ENCODE measurements at regions not wholly inside any gene's neighbourhood (a gene's known extent, or its start where the extent isn't known, plus 50 kb on each side); places are given as distances from the start of the nearest gene placed in this dataset.

DNA sequence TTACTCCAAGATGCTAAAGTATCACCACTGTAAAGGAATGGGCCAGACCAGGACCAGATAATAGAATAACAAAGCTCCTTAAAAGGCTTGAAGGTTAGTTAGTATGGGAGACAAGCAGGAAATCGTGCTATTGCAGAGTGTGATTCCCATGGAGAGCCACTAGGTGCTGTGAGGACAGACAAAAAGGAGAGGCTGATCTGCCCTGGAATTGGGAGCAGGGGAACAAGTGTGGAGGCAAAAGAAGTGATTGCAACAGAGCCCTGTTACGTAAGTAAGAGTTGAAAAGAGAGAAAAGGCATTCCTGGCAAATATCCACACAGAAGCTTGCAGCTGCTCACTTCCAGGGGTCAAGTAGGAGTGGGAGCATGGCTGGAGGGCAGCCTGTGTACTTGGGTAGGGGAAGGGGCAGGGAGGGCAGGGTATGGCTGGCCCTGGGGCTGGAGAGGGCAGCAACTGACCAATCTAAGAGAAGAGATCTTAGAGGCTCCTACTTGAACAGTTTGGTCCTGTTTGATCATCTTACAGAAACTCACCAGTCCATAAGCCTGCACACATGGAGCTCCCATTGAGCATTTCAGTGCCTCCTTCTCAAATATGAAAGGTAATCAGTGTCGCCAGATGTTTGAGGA is 207.7 kb upstream of the GJB5 start:
- TF ChIP-seq, protein P1, sequence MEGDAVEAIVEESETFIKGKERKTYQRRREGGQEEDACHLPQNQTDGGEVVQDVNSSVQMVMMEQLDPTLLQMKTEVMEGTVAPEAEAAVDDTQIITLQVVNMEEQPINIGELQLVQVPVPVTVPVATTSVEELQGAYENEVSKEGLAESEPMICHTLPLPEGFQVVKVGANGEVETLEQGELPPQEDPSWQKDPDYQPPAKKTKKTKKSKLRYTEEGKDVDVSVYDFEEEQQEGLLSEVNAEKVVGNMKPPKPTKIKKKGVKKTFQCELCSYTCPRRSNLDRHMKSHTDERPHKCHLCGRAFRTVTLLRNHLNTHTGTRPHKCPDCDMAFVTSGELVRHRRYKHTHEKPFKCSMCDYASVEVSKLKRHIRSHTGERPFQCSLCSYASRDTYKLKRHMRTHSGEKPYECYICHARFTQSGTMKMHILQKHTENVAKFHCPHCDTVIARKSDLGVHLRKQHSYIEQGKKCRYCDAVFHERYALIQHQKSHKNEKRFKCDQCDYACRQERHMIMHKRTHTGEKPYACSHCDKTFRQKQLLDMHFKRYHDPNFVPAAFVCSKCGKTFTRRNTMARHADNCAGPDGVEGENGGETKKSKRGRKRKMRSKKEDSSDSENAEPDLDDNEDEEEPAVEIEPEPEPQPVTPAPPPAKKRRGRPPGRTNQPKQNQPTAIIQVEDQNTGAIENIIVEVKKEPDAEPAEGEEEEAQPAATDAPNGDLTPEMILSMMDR (conservative IDR thresholded peaks at IDR 0.05; ENCODE audit: low read length): peak; percentile 43; the same call in 1 of the 2 replicates
- no peak for TF ChIP-seq EZH2phosphoT487 (IDR thresholded peaks at IDR 0.05; ENCODE audit: borderline replicate concordance, low read depth, low read length)

Data from OCI-LY7 (cell line).